IPS-15b (cell line): ENCODE measurements at regions not wholly inside any gene's neighbourhood (a gene's known extent, or its start where the extent isn't known, plus 50 kb on each side); places are given as distances from the start of the nearest gene placed in this dataset.

Experiments
- H3K27me3 ChIP-seq: one replicate; pipeline ENCODE4 v1.6.1; 2013; ENCODE audit warnings: low read length; ENCODE audit not compliant: control insufficient read depth, insufficient read depth
- H3K36me3 ChIP-seq: one replicate; pipeline ENCODE4 v1.6.1; 2013; ENCODE audit warnings: low read length; ENCODE audit not compliant: control insufficient read depth, insufficient read depth
- H3K4me1 ChIP-seq: one replicate; pipeline ENCODE4 v1.6.1; 2013; ENCODE audit warnings: mild to moderate bottlenecking, low read length; ENCODE audit not compliant: control insufficient read depth, insufficient read depth
- H3K4me3 ChIP-seq: one replicate; pipeline ENCODE4 v1.5.1; 2013; ENCODE audit warnings: low read depth, low read length
- H3K9ac ChIP-seq: one replicate; pipeline ENCODE4 v1.6.1; 2013; ENCODE audit warnings: low read depth, mild to moderate bottlenecking, low read length
- H3K9me3 ChIP-seq: one replicate; pipeline ENCODE4 v1.6.1; 2013; ENCODE audit warnings: mild to moderate bottlenecking, low read length; ENCODE audit not compliant: control insufficient read depth, insufficient read depth

- Histone ChIP-seq H3K4me3 (no peak overlapping the region), H3K9ac (no peak overlapping the region), H3K36me3 (no peaks in the 10 kb centered on the region), H3K4me1 (no peaks in the 10 kb centered on the region), H3K9me3 (no peaks in the 10 kb centered on the region), H3K27me3 (no peaks in the 10 kb centered on the region)
These were observed 174.3 kb downstream of the SETD4 start for GRCh38 chr21:35885942-35886541.

DNA sequence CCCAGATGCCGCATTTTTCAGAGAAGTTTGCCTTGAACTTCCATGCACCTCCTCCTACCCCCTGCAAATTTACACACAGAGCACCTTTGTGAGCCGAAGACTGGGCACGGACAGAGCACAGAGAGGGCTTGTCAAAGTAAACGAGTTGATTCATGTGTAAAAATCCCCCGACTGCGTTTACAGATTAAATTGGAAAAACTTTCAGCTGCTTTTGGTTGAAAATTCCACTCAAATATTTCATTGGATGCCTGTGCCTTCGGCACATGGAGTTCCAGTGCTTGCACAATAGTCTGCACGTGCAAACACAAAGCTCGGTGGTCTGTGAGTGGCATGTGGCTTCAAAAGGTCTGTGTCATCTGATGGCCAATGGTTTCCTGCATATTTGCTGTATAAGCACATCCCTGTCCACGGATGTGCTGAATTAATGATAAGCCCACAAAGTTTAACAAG, 177.5 kb downstream of the SETD4 start:
- no peaks in the 10 kb centered on the region for H3K36me3 ChIP-seq
- H3K4me3 ChIP-seq = no peak overlapping the region
- no peaks in the 10 kb centered on the region for H3K27me3 ChIP-seq
- H3K9ac ChIP-seq = no peak overlapping the region
- H3K9me3 ChIP-seq = no peaks in the 10 kb centered on the region
- H3K4me1 ChIP-seq = no peaks in the 10 kb centered on the region

- Histone ChIP-seq H3K4me3 (no peak overlapping the region), H3K4me1 (no peaks in the 10 kb centered on the region), H3K9ac (no peak overlapping the region), H3K9me3 (no peaks in the 10 kb centered on the region), H3K27me3 (no peaks in the 10 kb centered on the region), H3K36me3 (no peaks in the 10 kb centered on the region)
These were observed 186.9 kb downstream of the SETD4 start for GRCh38 chr21:35873441-35873840.

- no peaks in the 10 kb centered on the region for H3K4me1 ChIP-seq
- H3K9me3 ChIP-seq = no peaks in the 10 kb centered on the region
- no peaks in the 10 kb centered on the region for H3K36me3 ChIP-seq
- no peak overlapping the region for H3K4me3 ChIP-seq
- no peaks in the 10 kb centered on the region for H3K27me3 ChIP-seq
- H3K9ac ChIP-seq = no peak overlapping the region
These were observed 188.4 kb downstream of the SETD4 start for GRCh38 chr21:35871906-35872305.

DNA sequence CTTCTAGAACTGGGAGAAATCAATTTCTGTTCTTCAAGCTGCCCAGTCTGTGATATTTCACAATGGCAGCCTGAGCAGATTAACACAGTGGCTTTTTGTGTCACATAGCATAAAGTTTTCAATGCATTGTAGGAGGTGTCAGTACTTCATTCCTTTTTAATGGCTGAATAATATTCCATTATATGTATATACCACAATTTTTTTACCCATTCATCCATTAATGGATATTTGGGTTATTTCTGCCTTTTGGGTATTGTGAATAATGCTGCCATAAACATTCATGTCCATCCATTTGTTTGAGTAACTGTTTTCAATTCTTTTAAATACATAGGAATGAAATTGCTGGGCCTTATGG, 191.5 kb downstream of the SETD4 start:
- H3K9ac ChIP-seq = no peak overlapping the region
- no peaks in the 10 kb centered on the region for H3K27me3 ChIP-seq
- H3K4me3 ChIP-seq = no peak overlapping the region
- H3K4me1 ChIP-seq = no peaks in the 10 kb centered on the region
- H3K9me3 ChIP-seq = no peaks in the 10 kb centered on the region
- H3K36me3 ChIP-seq = no peaks in the 10 kb centered on the region

GRCh38 chr21:35868005-35868868, 192.1 kb downstream of the SETD4 start:
- Histone ChIP-seq H3K9ac (no peak overlapping the region), H3K36me3 (no peaks in the 10 kb centered on the region), H3K4me1 (no peaks in the 10 kb centered on the region), H3K27me3 (no peaks in the 10 kb centered on the region), H3K4me3 (no peak overlapping the region), H3K9me3 (no peaks in the 10 kb centered on the region)

DNA sequence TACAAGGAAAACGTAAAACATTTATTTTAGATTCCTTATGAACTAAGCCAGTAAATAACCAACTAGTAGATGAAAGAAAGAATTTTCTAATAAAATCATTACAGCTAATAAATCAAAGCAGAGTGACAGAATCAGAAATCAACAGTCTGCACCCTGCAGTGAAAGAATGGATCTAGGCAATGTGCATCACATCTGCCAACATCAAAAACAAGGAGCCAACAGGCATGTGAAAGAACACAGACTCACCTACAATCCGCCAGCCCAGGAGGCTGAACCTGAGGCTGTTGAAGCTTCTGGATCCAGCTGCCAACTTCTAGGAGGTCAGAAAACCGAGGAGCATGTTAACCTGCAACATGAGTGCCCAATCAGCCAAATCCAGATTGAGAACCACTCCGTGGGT, 196.3 kb downstream of the SETD4 start:
- H3K4me3 ChIP-seq = no peak overlapping the region
- H3K4me1 ChIP-seq = no peaks in the 10 kb centered on the region
- H3K9me3 ChIP-seq = no peaks in the 10 kb centered on the region
- H3K9ac ChIP-seq = no peak overlapping the region
- H3K27me3 ChIP-seq = no peaks in the 10 kb centered on the region
- H3K36me3 ChIP-seq = no peaks in the 10 kb centered on the region

GRCh38 chr21:35862969-35863368, 197.4 kb downstream of the SETD4 start:
- H3K4me1 ChIP-seq = no peaks in the 10 kb centered on the region

GRCh38 chr21:35861661-35862060, 198.7 kb downstream of the SETD4 start:
- no peaks in the 10 kb centered on the region for H3K4me1 ChIP-seq
- H3K9ac ChIP-seq = no peak overlapping the region
- H3K27me3 ChIP-seq = no peaks in the 10 kb centered on the region
- no peaks in the 10 kb centered on the region for H3K9me3 ChIP-seq
- H3K36me3 ChIP-seq = no peaks in the 10 kb centered on the region
- no peak overlapping the region for H3K4me3 ChIP-seq

More at GRCh38 chr21:35862969-35863368, 197.4 kb downstream of the SETD4 start:
- H3K36me3 ChIP-seq = no peaks in the 10 kb centered on the region
- no peaks in the 10 kb centered on the region for H3K27me3 ChIP-seq
- H3K9me3 ChIP-seq = no peaks in the 10 kb centered on the region
- H3K9ac ChIP-seq = no peak overlapping the region
- no peak overlapping the region for H3K4me3 ChIP-seq

DNA sequence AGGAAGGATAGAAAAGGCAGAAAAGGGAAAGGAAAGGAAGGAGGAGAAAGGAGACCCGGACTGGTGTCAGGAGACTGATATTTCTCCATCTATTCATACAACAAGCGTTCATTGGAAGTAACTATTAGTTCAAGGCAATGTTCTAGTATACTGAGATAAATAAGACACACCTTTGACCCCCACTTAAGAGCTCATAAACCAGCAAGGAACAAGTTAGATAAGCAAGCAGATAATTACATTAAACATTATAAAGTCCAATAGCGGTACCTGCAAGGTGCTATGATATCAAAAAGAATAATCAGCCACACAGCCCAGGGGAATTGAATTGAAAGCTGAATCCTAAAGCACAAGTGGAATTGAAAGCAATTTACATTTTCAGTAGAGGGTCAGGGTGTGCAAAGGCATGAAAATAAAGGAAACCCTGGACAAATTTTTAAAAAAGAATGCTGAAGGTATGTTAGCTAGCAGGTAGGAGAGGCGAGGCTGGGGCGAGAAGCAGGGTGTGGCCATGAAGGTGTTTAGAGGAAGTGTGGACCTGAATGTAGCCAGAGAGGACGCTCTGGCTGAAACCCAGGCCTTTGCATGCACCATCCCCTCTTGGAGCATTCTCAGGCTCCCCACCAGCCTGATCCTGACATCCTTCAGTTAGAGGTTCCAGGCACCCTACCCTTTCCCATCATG, 200.0 kb downstream of the SETD4 start:
- Histone ChIP-seq H3K4me3 (no peak overlapping the region), H3K36me3 (no peaks in the 10 kb centered on the region), H3K9ac (no peak overlapping the region), H3K27me3 (no peaks in the 10 kb centered on the region), H3K9me3 (no peaks in the 10 kb centered on the region), H3K4me1 (no peaks in the 10 kb centered on the region)

DNA sequence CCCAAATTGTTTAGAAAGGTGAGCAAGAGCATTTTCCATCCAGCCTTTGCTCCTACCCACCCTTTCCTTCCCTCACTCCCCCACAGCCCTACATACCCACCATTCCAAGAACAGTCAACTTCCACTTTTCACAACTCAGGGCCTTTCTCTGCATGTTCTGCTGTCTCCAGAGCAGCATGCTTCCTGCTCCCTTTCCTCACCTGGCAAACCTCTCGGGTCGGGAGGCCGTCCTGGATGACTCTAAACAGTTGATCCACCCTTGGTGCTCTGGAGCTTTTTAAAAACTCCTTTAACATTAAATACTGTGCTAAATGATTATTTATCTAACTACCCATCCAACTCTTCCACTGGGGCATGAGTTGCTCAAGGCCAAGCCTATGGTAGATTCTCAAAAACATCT, 200.6 kb downstream of the SETD4 start:
- Histone ChIP-seq H3K4me1 (no peaks in the 10 kb centered on the region), H3K4me3 (no peak overlapping the region), H3K27me3 (no peaks in the 10 kb centered on the region), H3K9me3 (no peaks in the 10 kb centered on the region), H3K9ac (no peak overlapping the region), H3K36me3 (no peaks in the 10 kb centered on the region)

DNA sequence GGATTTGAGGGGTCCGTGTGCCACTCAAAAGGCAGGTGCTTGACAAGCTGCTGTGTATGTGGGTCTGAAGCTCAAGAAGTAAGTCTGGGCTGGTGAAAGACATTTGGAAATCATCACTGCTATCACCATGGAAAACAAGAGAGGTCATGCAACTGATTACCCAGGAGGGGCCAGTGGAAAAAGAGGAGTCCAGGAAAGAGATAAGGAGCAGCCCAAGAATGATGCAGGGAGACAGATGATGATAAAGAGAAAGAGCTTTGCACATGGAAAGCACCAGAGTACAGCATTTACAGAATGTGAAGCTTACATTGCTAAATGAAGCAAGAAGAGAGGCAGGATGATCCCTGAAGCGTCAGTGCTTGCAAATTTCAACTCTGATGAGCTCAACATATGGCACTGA, 203.2 kb downstream of the SETD4 start:
- Histone ChIP-seq H3K4me1 (no peaks in the 10 kb centered on the region), H3K9me3 (no peaks in the 10 kb centered on the region), H3K36me3 (no peaks in the 10 kb centered on the region), H3K4me3 (no peak overlapping the region), H3K9ac (no peak overlapping the region), H3K27me3 (no peaks in the 10 kb centered on the region)
